GM06990 (cell line): ENCODE measurements at regions not wholly inside any gene's neighbourhood (a gene's known extent, or its start where the extent isn't known, plus 50 kb on each side); places are given as distances from the start of the nearest gene placed in this dataset.
A peak's percentile ranks its signal among the peaks of the same experiment; 100 is the strongest.

Source experiments
- DNase-seq: peaks from one replicate; pipeline ENCODE4 v3.0.0-alpha.2; 2011; ENCODE audit not compliant: insufficient read length; ENCODE audit errors: extremely low read depth
- H3K27me3 ChIP-seq: replicated peaks from 2 replicates; pipeline ENCODE4 v1.6.0; 2011; ENCODE audit warnings: low read length; ENCODE audit not compliant: control insufficient read depth, insufficient read depth
- H3K36me3 ChIP-seq: 2 replicates; pipeline ENCODE4 v1.5.1; 2011; ENCODE audit warnings: low read length; ENCODE audit not compliant: control insufficient read depth, insufficient read depth
- H3K4me3 ChIP-seq: replicated peaks from 2 replicates; pipeline ENCODE4 v1.5.1; 2011; ENCODE audit warnings: low read depth, mild to moderate bottlenecking, control low read depth, low read length
- CTCF ChIP-seq: IDR thresholded peaks from 2 replicates; pipeline ENCODE4 v1.5.1; 2011; ENCODE audit warnings: low read length, control low read depth, mild to moderate bottlenecking, inconsistent platforms; ENCODE audit not compliant: insufficient read depth, poor library complexity, severe bottlenecking

- Histone ChIP-seq H3K27me3 (no peaks in the 10 kb centered on the region), H3K4me3 (no peak overlapping the region), H3K36me3 (no peaks in the 10 kb centered on the region)
- TF ChIP-seq CTCF: no peak
- DNase-seq: no peak
Measured at GRCh38 chr15:94555841-94556519, 324.6 kb downstream of the MCTP2 start.

GRCh38 chr15:94561036-94561689 lies 329.8 kb downstream of the MCTP2 start:
- Histone ChIP-seq H3K27me3 (no peaks in the 10 kb centered on the region), H3K36me3 (no peaks in the 10 kb centered on the region), H3K4me3 (no peak overlapping the region)
- DNase-seq: no peak
- no peak for TF ChIP-seq CTCF

- Histone ChIP-seq H3K36me3 (no peaks in the 10 kb centered on the region), H3K4me3 (no peak overlapping the region), H3K27me3 (no peaks in the 10 kb centered on the region)
- DNase-seq: no peak
- no peak for TF ChIP-seq CTCF
Measured at GRCh38 chr15:94563456-94563855, 332.1 kb downstream of the MCTP2 start.

- H3K36me3 ChIP-seq: no peaks in the 10 kb centered on the region
- no peaks in the 10 kb centered on the region for H3K27me3 ChIP-seq
- H3K4me3 ChIP-seq: no peak overlapping the region
- TF ChIP-seq CTCF: peak; percentile 83
- DNase-seq: no peak
Measured at GRCh38 chr15:94576889-94577533, 345.6 kb downstream of the MCTP2 start.

- no peak overlapping the region for H3K4me3 ChIP-seq
- no peaks in the 10 kb centered on the region for H3K27me3 ChIP-seq
- no peak for TF ChIP-seq CTCF
- DNase-seq: no peak
- no peaks in the 10 kb centered on the region for H3K36me3 ChIP-seq
Measured at GRCh38 chr15:94579286-94579685, 347.9 kb downstream of the MCTP2 start.
